Activated naive CD8-positive, alpha-beta T cell treated with anti-CD3 and anti-CD28 coated beads for 36 hours (primary cell): ENCODE measurements at regions not wholly inside any gene's neighbourhood (a gene's known extent, or its start where the extent isn't known, plus 50 kb on each side); places are given as distances from the start of the nearest gene placed in this dataset.
"Not testable (repeated sequence)": the region's sequence is repeated elsewhere in the genome, so short reads cannot be mapped to it uniquely, and the experiment has no call there.

Source experiments
- DNase-seq: peaks from one replicate; pipeline ENCODE4 v3.0.0; 2021
- H3K27ac Mint-ChIP-seq: one replicate; pipeline ENCODE4 v1.8.0; 2022; ENCODE audit warnings: mild to moderate bottlenecking, moderate library complexity, mixed read lengths
- H3K27me3 Mint-ChIP-seq: one replicate; pipeline ENCODE4 v1.8.0; 2022; ENCODE audit warnings: mild to moderate bottlenecking, mixed read lengths
- H3K36me3 Mint-ChIP-seq: one replicate; pipeline ENCODE4 v1.8.0; 2021; ENCODE audit warnings: mild to moderate bottlenecking, mixed read lengths
- H3K4me1 Mint-ChIP-seq: one replicate; pipeline ENCODE4 v1.8.0; 2021; ENCODE audit warnings: mixed read lengths
- H3K4me3 Mint-ChIP-seq: one replicate; pipeline ENCODE4 v1.8.0; 2022; ENCODE audit warnings: mild to moderate bottlenecking, moderate library complexity, mixed read lengths
- H3K9me3 Mint-ChIP-seq: one replicate; pipeline ENCODE4 v1.8.0; 2022; ENCODE audit warnings: mixed read lengths

DNA sequence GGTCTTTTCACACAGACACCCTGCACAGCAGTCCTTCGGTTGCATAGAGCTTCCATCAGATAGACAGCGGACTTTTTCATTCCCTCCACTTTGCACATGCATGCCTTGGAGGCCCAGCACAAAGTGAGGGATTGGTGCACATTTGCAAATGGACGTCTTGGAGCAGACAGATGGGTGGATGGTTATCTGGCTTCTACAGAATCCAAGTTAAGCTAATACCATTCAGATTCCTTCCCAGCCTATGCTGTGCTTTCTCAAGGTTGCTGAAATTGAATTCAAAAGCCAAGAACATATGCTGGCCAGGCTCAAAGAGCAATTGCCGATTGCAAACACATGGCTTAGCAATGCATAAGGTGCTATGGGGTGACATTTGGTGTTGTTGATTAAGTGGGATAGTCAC is 186.4 kb downstream of the VAPA start:
- no peak for DNase-seq
- H3K4me1 Mint-ChIP-seq, result no peaks in the 10 kb centered on the region
- peaks cover 2% of the 10 kb centered on the region for H3K9me3 Mint-ChIP-seq
- H3K4me3 Mint-ChIP-seq, result no peak overlapping the region
- no peaks in the 10 kb centered on the region for H3K27me3 Mint-ChIP-seq
- no peak overlapping the region for H3K27ac Mint-ChIP-seq
- no peaks in the 10 kb centered on the region for H3K36me3 Mint-ChIP-seq

DNA sequence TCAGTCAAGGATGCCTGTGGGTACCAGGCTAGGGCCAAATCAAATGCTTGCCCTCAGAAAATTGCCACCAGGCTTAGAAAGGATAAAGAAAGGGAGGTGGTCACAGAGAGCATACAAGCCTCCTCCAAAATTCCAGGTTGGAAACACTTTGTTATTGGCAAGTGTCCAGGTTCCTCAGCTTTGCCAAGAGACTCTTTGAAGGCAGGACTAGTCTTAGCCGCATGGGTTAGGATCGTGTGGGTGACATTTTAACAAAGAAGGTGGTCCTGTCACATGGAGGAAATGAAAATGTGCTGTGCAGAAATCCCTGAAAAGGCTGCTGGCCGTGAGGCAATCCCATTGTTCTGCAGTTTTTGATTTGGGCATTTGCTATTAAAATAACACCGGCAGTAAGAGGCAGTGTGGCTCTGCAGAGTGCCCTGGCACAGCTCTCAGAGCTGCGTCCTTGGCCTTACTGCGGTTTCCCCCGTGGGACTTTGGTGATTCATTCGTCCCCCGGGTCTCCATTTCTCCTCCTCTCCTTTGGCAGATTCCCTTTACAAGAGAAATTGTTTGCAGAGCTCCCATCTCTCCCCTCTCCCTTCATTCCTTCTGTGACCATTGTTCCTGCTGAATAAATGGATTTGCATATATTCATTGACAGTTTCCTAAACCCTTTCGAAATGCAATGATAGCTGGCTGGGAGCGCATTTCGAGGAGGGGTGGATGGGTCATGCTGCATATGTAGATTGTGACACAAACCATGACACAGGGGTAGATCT is 187.3 kb downstream of the VAPA start:
- H3K36me3 Mint-ChIP-seq, result no peaks in the 10 kb centered on the region
- H3K9me3 Mint-ChIP-seq, result peaks cover 5% of the 10 kb centered on the region
- no peaks in the 10 kb centered on the region for H3K4me1 Mint-ChIP-seq
- H3K27ac Mint-ChIP-seq, result no peak overlapping the region
- no peak for DNase-seq
- H3K27me3 Mint-ChIP-seq, result no peaks in the 10 kb centered on the region
- H3K4me3 Mint-ChIP-seq, result no peak overlapping the region

DNA sequence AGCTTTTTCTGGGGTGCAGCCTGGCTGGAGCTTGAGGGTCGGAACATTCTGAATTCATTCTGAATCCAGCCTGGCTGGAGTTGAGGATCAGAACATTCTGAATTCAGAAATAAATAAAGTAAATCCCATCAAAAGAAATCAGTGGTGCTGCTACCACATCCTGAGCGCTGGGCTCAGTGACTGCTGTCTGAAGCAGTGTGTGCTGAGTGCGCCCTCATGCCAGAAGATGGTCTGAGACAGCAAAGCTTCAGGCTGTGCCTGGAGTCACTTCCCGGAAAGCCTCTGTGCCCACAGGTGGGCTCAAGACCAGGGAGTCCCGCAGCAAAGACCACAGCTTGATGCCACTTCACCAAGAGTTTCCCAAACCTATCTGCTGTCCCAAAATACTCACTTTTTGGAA is 187.9 kb downstream of the VAPA start:
- Mint-ChIP-seq H3K36me3 (no peaks in the 10 kb centered on the region), H3K4me3 (no peak overlapping the region), H3K27me3 (no peaks in the 10 kb centered on the region), H3K9me3 (peaks cover 5% of the 10 kb centered on the region), H3K27ac (no peak overlapping the region), H3K4me1 (no peaks in the 10 kb centered on the region)
- DNase-seq, result no peak

DNA sequence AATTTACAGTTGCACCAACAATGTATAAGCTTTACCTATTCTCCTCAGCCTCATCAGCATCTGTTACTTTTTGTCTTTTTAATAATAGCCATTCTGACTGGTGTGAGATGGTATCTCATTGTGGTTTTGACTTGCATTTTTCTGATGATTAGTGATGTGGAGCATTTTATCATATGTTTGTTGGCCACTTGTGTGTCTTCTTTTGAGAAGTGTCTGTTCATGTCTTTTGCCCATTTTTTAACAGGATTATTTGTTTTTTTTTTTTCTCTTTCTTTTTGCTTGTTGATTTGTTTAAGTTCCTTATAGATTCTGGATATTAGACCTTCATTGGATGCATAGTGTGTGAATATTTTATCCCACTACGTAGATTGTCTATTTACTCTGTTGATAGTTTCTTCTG is 191.3 kb downstream of the VAPA start:
- not testable (repeated sequence) for H3K36me3 Mint-ChIP-seq

DNA sequence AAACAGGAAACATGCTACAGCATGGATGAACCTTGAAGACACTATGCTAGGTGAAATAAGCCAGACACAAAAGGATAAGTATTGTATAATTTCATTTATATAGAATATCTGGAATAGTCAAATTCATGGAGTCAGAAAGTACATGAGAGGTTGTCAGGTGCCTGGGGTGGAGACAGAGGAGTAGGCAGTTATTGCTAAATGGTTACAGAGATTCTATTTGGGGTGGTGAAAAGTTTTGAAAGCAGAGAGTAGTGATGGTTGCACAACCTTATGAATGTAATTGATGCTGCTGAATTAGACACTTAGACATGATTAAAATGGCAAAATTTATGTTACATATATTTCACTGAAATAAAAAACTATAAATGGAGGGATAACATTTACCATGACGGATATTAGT is 197.4 kb downstream of the VAPA start:
- no peaks in the 10 kb centered on the region for H3K9me3 Mint-ChIP-seq
- DNase-seq, result no peak
- H3K27me3 Mint-ChIP-seq, result no peaks in the 10 kb centered on the region
- H3K4me3 Mint-ChIP-seq, result no peak overlapping the region
- H3K4me1 Mint-ChIP-seq, result no peaks in the 10 kb centered on the region
- no peak overlapping the region for H3K27ac Mint-ChIP-seq
- no peaks in the 10 kb centered on the region for H3K36me3 Mint-ChIP-seq

More for the DNA sequence above, 191.3 kb downstream of the VAPA start:
- DNase-seq, H3K4me3 Mint-ChIP-seq, H3K27me3 Mint-ChIP-seq, H3K4me1 Mint-ChIP-seq, H3K27ac Mint-ChIP-seq, H3K9me3 Mint-ChIP-seq: not testable (repeated sequence)

DNA sequence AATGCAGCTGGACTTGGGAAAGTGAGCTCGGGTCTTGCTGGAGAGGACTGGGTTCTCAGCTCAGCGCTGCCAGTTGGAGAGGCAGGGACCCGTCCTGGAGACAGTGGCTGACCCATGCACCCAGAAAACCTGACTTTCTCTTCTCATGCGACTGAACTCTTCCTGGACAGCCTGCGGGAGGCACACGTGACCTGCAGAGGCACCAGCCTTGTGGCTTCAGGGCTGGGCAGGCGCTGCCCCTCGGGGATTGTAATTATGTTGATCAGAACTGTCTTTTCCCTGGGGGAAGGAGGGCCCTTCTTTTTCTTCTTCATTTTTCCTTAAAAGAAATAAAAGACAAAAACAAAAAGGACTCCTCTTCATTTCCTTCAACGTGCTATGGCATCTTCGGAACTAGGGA is 198.1 kb downstream of the VAPA start:
- Mint-ChIP-seq H3K4me3 (no peak overlapping the region), H3K9me3 (no peaks in the 10 kb centered on the region), H3K36me3 (no peaks in the 10 kb centered on the region), H3K27ac (no peak overlapping the region), H3K4me1 (no peaks in the 10 kb centered on the region), H3K27me3 (no peaks in the 10 kb centered on the region)
- no peak for DNase-seq

GRCh38 chr18:10113121-10114022 is 199.6 kb downstream of the VAPA start:
- Mint-ChIP-seq H3K4me1 (no peaks in the 10 kb centered on the region), H3K36me3 (no peaks in the 10 kb centered on the region), H3K4me3 (no peak overlapping the region), H3K27ac (no peak overlapping the region), H3K27me3 (peaks cover 4% of the 10 kb centered on the region), H3K9me3 (no peaks in the 10 kb centered on the region)
- no peak for DNase-seq

DNA sequence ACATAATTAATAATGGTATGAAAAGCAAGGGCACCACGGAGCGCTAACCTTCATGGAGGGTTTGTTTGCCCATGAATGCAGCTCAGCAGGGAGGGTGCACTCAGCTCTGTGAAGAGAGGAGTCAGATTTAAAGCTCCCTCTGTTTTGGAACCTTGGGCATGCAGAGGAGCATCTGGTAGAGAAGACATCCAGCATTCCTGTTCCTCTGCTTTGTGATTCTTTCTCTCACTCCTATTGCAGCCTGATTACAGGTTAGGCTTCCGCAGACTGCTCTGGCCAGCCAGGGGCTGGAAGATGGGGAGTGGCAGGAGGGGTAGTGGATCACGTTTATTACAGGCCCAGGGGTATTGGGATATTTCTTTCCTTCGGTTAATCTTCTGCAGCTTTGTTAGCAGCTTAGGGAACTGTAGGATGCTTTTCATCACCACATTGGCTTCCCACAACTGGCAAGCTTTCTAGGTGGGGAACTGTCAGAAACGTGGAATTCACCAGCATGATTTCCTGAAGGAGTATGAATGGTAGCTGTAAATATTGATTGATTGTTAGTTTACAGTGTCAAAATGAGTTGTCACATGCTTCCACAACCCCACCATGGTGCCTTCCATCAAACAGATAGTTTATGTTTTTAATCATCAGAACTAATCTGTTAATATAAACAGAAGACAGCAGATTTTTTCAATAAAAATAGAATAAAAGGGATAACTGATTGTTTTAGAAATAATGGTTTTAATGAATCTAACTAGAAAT is 201.1 kb downstream of the VAPA start:
- no peaks in the 10 kb centered on the region for H3K36me3 Mint-ChIP-seq
- H3K4me3 Mint-ChIP-seq, result no peak overlapping the region
- H3K4me1 Mint-ChIP-seq, result no peaks in the 10 kb centered on the region
- no peak for DNase-seq
- peaks cover 6% of the 10 kb centered on the region for H3K9me3 Mint-ChIP-seq
- no peak overlapping the region for H3K27ac Mint-ChIP-seq
- H3K27me3 Mint-ChIP-seq, result peaks cover 4% of the 10 kb centered on the region

GRCh38 chr18:10116574-10116973 is 202.8 kb downstream of the VAPA start:
- no peak for DNase-seq
- Mint-ChIP-seq H3K27ac (no peak overlapping the region), H3K4me3 (no peak overlapping the region), H3K27me3 (peaks cover 4% of the 10 kb centered on the region), H3K36me3 (no peaks in the 10 kb centered on the region), H3K4me1 (no peaks in the 10 kb centered on the region), H3K9me3 (peaks cover 6% of the 10 kb centered on the region)

- Mint-ChIP-seq H3K27ac (no peak overlapping the region), H3K9me3 (peaks cover 6% of the 10 kb centered on the region), H3K4me1 (no peaks in the 10 kb centered on the region), H3K36me3 (no peaks in the 10 kb centered on the region), H3K27me3 (peaks cover 4% of the 10 kb centered on the region), H3K4me3 (no peak overlapping the region)
- no peak for DNase-seq
Observed at GRCh38 chr18:10119528-10119927, 205.7 kb downstream of the VAPA start.

DNA sequence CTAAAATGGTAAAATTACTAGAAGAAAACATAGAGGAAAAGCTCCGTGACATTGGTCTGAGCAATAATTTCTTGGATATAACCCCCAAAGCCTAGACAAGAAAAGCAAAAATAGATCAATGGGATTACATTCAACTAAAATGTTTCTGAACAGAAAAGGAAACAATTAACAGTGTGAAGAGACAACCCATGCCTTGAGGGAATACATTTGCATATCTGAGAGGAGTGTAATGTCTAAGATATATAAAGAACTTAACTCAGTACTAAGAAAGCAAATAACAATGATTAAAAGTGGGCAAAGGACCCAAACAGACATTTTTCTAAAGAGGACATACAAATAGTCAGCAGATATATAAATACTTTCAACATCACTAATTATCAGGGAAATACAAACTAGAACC is 206.2 kb downstream of the VAPA start:
- no peaks in the 10 kb centered on the region for H3K4me1 Mint-ChIP-seq
- H3K27ac Mint-ChIP-seq, result no peak overlapping the region
- no peaks in the 10 kb centered on the region for H3K36me3 Mint-ChIP-seq
- H3K4me3 Mint-ChIP-seq, result no peak overlapping the region
- DNase-seq, result no peak
- peaks cover 6% of the 10 kb centered on the region for H3K9me3 Mint-ChIP-seq
- H3K27me3 Mint-ChIP-seq, result peaks cover 4% of the 10 kb centered on the region

GRCh38 chr18:10120622-10121021 is 206.8 kb downstream of the VAPA start:
- Mint-ChIP-seq H3K27me3 (peaks cover 4% of the 10 kb centered on the region), H3K9me3 (peaks cover 6% of the 10 kb centered on the region)

GRCh38 chr18:10121028-10121427 is 207.2 kb downstream of the VAPA start:
- H3K4me3 Mint-ChIP-seq, result no peak overlapping the region
- H3K36me3 Mint-ChIP-seq, result no peaks in the 10 kb centered on the region
- DNase-seq, result no peak
- H3K9me3 Mint-ChIP-seq, result peaks cover 6% of the 10 kb centered on the region
- no peak overlapping the region for H3K27ac Mint-ChIP-seq
- peaks cover 4% of the 10 kb centered on the region for H3K27me3 Mint-ChIP-seq
- no peaks in the 10 kb centered on the region for H3K4me1 Mint-ChIP-seq

More at GRCh38 chr18:10120622-10121021, 206.8 kb downstream of the VAPA start:
- no peak overlapping the region for H3K4me3 Mint-ChIP-seq
- DNase-seq, result no peak
- no peaks in the 10 kb centered on the region for H3K36me3 Mint-ChIP-seq
- no peaks in the 10 kb centered on the region for H3K4me1 Mint-ChIP-seq
- no peak overlapping the region for H3K27ac Mint-ChIP-seq

DNA sequence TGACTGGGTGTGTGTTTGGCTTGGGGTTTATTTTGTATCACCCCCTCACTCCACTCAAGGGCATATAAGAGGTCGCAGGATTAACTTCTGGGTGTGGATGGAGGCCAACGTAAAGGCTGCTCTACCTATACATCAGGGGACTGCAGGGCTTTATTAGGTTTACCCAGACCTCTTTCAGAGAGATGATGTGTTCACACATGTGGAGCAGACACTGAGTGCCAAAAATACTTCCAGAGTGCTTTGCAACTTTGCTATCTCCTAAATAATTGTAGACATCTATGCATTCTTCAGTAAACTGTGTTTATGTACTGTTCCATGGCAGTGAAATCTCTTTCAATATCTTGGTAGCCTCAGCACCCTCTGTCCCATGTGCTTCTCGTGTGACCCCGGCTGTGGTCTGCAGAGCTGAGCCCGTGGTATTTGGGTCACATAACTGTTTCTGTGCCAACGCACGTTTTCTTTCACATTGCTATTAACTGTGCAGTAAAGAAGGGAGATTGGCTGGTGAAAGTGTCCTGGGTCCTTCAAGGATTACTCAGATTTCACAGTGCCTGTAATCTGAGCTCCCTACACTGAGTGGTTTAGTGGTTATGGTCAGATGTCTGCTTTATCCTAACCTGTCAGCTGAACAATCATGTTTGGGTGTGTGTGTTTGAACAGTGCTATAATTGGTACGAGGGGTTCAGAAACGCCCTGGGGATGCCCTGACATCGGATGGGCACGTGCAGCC is 208.1 kb downstream of the VAPA start:
- DNase-seq, result no peak
- no peaks in the 10 kb centered on the region for H3K36me3 Mint-ChIP-seq
- H3K27me3 Mint-ChIP-seq, result peaks cover 4% of the 10 kb centered on the region

More for the DNA sequence above, 208.1 kb downstream of the VAPA start:
- Mint-ChIP-seq H3K9me3 (peaks cover 6% of the 10 kb centered on the region), H3K4me1 (no peaks in the 10 kb centered on the region), H3K27ac (no peak overlapping the region), H3K4me3 (no peak overlapping the region)
